AG10803 (cell line): ENCODE measurements at regions not wholly inside any gene's neighbourhood (a gene's known extent, or its start where the extent isn't known, plus 50 kb on each side); places are given as distances from the start of the nearest gene placed in this dataset.

ENCODE experiments used
- DNase-seq: peaks from one replicate; pipeline ENCODE4 v3.0.0; 2010; ENCODE audit warnings: low read depth
- H3K4me3 ChIP-seq: 2 replicates; pipeline ENCODE4 v1.5.1; 2011; ENCODE audit warnings: mild to moderate bottlenecking, low read length, control low read depth
- TF ChIP-seq, protein P1 (sequence below): conservative IDR thresholded peaks from 2 replicates; pipeline ENCODE4 v1.5.1; 2011; ENCODE audit warnings: mild to moderate bottlenecking, low read length, control low read depth, inconsistent platforms

DNA sequence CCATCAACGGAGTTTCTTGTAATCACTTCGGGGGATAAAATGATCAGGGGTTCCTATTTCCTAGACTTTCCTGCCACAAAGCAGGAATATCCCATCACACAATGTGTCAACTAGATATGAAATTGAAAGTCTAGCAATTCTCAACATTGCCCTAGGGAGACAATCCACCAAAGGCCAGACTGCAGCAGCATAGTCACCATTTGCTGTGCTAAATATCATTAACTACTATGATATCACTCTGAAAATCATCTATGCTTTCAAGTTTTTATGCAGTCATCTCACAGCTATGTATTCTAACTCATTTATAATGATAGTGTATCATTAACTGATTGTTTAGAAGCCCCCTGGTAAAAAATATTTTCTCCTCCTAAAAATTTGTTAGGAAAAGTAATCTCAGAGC, 342.6 kb upstream of the CDH6 start:
- no peak for DNase-seq
- TF ChIP-seq, protein P1, sequence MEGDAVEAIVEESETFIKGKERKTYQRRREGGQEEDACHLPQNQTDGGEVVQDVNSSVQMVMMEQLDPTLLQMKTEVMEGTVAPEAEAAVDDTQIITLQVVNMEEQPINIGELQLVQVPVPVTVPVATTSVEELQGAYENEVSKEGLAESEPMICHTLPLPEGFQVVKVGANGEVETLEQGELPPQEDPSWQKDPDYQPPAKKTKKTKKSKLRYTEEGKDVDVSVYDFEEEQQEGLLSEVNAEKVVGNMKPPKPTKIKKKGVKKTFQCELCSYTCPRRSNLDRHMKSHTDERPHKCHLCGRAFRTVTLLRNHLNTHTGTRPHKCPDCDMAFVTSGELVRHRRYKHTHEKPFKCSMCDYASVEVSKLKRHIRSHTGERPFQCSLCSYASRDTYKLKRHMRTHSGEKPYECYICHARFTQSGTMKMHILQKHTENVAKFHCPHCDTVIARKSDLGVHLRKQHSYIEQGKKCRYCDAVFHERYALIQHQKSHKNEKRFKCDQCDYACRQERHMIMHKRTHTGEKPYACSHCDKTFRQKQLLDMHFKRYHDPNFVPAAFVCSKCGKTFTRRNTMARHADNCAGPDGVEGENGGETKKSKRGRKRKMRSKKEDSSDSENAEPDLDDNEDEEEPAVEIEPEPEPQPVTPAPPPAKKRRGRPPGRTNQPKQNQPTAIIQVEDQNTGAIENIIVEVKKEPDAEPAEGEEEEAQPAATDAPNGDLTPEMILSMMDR = no peak
- H3K4me3 ChIP-seq = no peak overlapping the region

DNA sequence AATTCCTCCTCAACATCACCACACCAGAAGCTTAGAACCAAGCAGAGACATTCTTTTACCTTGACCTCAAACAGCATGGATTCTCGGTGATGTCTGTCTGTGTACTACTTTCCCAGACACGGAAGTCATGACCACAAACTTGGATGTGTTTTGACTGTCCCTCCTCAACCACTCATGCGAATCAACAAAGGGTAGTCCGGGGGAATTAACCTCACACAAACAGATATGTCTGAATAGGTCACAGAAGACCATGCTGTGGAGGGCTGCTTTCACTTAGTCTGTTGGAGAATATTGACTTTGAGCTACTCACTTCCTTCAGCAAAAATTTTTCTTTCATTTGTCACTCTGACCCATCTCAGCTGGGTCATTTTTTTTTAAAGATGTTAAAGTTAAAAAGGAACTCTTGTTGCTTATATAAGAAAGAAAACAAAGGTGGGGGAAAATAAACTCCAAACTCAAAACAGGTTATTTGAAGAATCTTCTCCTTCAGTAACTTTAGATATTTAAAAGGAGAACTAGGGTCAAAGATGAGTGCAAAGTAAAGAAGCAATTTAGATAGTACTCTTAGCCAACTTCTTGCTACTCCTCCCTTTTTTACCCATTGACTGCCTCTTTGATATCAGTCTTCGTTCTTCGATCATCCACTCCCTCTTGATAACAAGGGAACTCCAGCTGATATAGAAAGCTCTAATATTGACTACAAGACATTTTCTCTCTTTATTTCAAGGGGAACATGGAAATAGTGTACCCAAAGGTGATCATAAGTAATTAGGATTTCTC, 343.4 kb upstream of the CDH6 start:
- TF ChIP-seq, protein P1 = no peak
- no peak overlapping the region for H3K4me3 ChIP-seq
- no peak for DNase-seq

DNA sequence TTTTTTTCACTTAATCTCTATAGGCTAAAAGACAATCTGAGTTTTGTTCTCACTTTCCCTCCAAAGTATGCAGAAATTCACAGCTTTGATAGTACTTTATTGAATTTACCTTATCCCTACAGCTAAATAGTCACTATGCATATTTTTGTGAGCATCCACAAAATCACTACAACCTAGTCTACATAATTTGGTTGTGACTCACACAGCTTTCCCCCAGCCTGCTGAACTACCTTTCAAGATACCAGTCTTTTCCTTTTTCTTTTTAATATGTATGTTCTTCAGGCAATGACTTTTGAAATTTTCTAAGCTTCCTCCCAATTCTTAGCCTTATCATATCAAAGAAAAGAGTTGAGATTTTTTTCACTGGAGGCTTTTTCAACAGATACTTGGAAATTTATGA, 347.3 kb upstream of the CDH6 start:
- H3K4me3 ChIP-seq = no peak overlapping the region
- no peak for DNase-seq
- TF ChIP-seq, protein P1 = no peak

DNA sequence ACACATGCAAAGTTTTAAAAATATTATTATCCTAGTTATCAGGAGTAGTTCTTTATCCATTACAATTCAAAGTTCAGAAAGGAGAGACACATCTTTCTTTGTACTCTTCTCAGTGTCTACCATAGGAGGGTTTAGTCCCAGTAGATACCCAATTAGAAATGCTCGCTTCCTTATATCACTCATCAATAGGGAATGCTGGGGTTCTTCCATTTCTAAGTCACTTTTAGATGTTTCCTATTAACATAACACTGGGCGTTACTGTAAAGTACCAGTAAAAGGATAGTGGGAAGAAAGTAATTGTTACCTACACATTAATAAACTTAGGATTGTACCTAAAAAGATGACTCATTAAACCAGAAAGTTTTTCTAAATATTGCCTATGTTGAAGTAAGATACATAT, 348.3 kb upstream of the CDH6 start:
- TF ChIP-seq, protein P1 = no peak
- no peak overlapping the region for H3K4me3 ChIP-seq
- no peak for DNase-seq

DNA sequence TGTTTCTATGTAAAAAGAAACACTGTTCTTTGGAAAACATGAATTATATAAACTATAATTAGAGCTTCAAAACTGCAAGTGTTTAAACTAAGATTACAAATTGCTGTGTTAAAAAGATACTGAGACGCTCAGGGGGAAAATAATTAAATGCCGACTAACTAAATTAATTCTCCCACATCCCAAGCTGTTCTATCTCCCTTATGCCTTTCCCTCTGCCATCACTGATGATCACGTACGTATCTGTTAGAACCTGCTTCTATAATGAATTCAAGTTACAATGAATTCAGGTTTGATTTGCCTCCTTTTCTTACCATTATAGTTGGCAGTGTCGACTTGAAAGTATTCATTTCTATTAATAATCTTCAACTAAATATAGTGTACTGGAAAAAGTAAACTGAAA, 349.9 kb upstream of the CDH6 start:
- no peak for DNase-seq
- TF ChIP-seq, protein P1 = no peak
- no peak overlapping the region for H3K4me3 ChIP-seq

DNA sequence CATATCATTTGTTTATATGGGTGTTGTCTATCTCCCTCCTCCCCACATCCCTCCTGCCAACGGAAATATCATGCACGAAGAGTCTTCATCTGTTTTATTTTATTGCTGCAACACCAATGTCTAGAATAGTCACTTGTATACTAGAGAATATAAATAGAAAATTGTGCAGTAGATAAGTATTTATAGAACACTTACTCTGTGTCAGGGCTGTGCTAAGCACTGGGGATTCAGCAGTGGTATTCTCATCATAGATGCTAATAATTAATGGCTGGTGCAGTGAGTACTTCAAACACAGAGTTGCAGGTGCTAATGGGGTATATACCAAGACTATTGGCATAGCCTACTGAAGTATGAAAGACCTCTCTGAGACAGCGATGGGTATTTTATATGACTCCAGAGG, 353.5 kb upstream of the CDH6 start:
- TF ChIP-seq, protein P1 = no peak

DNA sequence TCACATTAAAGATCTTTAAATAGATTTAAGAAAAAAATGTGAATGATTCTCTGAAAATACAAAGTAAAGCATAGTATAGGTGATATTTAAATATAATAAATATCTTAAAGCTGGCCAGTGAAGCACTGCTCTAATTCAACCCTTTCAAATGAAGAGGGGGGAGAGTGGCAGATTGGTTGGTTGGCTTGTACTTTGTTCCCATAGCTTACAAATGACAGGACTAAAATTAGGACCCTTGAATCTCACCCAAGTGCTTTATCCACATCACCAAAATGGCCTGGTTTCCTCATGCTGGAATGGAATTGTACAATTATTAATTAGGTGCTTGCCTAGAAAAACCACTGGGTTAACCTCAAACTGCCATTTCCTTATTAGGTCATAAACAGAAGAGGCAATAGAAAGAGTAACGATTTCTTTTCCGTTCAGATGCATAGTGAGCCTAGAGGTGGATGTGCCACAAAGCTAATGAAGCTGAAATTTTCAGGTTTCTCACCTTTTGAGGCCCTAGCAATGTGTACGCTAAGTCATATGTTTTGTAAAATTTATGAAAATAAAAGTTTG, 354.5 kb upstream of the CDH6 start:
- TF ChIP-seq, protein P1 = no peak
- H3K4me3 ChIP-seq = no peak overlapping the region
- DNase-seq = no peak

More for the DNA sequence above, 353.5 kb upstream of the CDH6 start:
- no peak overlapping the region for H3K4me3 ChIP-seq
- DNase-seq = no peak
